AG04449 (cell line): ENCODE measurements at regions not wholly inside any gene's neighbourhood (a gene's known extent, or its start where the extent isn't known, plus 50 kb on each side); places are given as distances from the start of the nearest gene placed in this dataset.
"Not testable (repeated sequence)": the region's sequence is repeated elsewhere in the genome, so short reads cannot be mapped to it uniquely, and the experiment has no call there.

Experiments used
- CTCF ChIA-PET: fragments of 350-600 bp; formaldehyde crosslinking; extraction: SDS; loops from one replicate; lab custom pipeline; 2021; ENCODE audit warnings: antibody characterized with exemption; lab: Yijun Ruan, JAX
- POLR2A ChIA-PET: fragments of 400-600, 350-600 bp; formaldehyde crosslinking; extraction: SDS; loops from one replicate; lab custom pipeline; 2020; ENCODE audit warnings: antibody characterized with exemption, inconsistent platforms; lab: Yijun Ruan, JAX
- DNase-seq: peaks from one replicate; pipeline ENCODE4 v3.0.0-alpha.2; 2010; ENCODE audit warnings: low read depth, low spot score
- H3K4me3 ChIP-seq: 2 replicates; pipeline ENCODE4 v1.5.1; 2011; ENCODE audit warnings: low read depth, mild to moderate bottlenecking, control low read depth, low read length
- TF ChIP-seq, protein P1 (sequence below): IDR thresholded peaks from one replicate; pipeline ENCODE4 v1.5.1; 2011; ENCODE audit warnings: mild to moderate bottlenecking, moderate library complexity, low read length, control low read depth, inconsistent platforms; ENCODE audit not compliant: insufficient read depth; ENCODE audit errors: missing control alignments

DNA sequence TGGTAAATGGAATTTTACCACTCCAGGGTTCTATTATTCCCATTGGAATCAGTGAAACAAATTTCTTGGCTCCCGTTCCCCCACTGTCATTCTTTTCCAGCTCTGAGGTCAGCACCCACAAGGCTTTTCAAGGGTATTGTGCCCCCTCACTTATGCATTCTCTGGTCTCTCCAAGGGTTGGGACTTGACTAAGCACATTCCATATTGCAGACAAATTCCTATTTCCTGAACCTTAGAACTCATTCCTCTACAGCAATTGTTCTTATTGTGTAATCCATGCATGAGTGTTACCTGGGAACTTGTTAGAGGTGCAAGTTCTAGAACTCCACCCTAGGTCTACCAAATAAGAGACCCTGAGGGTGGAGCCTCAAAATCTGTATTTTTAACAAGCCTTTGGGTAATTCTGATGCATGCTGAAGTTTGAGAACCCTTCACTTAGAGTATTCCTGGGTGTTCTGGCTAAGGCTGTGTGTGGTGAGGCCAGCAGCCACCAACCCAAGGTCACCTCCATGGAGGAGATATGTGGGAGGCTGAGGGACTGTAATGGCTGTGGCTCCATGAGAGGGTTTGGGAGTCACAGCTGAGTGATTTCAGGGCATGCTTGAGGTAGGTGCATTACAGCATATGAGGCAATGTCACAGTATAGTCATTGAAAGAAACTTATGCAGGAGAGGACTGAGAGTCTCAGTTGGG lies 150.9 kb downstream of the TTC6 start:
- no peak for DNase-seq
- POLR2A ChIA-PET: no interaction called here
- no peak overlapping the region for H3K4me3 ChIP-seq
- TF ChIP-seq, protein P1, sequence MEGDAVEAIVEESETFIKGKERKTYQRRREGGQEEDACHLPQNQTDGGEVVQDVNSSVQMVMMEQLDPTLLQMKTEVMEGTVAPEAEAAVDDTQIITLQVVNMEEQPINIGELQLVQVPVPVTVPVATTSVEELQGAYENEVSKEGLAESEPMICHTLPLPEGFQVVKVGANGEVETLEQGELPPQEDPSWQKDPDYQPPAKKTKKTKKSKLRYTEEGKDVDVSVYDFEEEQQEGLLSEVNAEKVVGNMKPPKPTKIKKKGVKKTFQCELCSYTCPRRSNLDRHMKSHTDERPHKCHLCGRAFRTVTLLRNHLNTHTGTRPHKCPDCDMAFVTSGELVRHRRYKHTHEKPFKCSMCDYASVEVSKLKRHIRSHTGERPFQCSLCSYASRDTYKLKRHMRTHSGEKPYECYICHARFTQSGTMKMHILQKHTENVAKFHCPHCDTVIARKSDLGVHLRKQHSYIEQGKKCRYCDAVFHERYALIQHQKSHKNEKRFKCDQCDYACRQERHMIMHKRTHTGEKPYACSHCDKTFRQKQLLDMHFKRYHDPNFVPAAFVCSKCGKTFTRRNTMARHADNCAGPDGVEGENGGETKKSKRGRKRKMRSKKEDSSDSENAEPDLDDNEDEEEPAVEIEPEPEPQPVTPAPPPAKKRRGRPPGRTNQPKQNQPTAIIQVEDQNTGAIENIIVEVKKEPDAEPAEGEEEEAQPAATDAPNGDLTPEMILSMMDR: no peak
- CTCF ChIA-PET: no interaction called here

DNA sequence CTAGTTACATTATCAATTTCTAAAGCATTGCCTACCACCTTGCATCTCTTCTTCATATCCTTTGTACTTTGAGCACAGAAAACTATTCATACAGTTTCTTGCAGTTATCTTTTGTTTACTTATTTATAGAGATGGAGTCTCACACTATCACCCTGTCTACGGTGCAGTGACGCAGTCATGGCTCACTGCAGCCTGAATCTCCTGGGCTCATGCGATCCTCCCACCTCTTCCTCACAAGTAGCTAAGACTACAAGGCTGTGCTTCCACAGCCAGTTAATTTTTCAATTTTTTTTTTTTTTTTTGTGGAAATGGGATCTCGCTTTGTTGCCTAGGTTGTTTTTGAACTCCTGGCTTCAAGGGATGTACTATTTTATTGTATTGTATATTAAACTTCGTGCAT lies 158.0 kb downstream of the TTC6 start:
- DNase-seq: no peak
- ChIA-PET CTCF (no interaction called here), POLR2A (no interaction called here)
- TF ChIP-seq, protein P1: no peak
- no peak overlapping the region for H3K4me3 ChIP-seq

DNA sequence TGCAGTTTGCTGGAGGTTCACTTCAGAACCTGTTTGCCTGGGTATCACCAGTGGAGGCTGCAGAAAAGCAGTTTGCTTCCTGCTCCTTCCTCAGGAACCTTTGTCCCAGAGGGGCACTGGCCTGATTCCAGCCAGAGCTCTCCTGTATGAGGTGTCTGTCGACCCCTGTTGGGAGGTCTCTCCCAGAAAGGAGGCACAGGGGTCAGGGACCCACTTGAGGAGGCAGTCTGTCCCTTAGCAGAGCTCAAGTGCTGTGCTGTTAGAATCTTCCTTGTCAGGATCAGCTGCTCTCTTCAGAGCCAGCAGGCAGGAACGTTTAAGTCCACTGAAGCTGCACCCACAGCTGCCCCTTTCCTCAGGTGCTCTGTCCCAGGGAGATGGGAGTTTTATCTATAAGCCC lies 164.8 kb downstream of the TTC6 start:
- CTCF ChIA-PET, POLR2A ChIA-PET: not testable (repeated sequence)

DNA sequence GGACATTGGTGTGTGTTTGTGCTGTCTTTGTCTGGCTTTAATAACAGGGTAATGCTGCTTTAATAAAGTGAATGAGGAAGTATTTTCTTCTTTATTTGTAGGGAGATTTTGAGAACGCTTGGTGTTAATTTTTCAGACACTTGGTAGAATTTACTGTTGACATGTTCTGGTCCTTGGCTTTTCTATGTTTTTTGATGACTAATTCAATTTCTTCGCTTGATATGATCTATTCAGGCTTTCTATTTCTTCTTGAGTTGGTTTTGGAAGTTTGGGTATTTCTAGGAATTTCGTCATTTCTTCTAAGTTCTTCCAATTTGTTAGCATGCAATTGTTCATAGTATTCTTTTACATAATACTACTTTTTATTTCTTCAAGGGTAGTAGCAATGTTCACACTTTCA lies 167.8 kb downstream of the TTC6 start:
- no peak for DNase-seq
- CTCF ChIA-PET: no interaction called here
- POLR2A ChIA-PET: no interaction called here
- TF ChIP-seq, protein P1: no peak
- no peak overlapping the region for H3K4me3 ChIP-seq

More for the DNA sequence above, 164.8 kb downstream of the TTC6 start:
- not testable (repeated sequence) for DNase-seq, H3K4me3 ChIP-seq

DNA sequence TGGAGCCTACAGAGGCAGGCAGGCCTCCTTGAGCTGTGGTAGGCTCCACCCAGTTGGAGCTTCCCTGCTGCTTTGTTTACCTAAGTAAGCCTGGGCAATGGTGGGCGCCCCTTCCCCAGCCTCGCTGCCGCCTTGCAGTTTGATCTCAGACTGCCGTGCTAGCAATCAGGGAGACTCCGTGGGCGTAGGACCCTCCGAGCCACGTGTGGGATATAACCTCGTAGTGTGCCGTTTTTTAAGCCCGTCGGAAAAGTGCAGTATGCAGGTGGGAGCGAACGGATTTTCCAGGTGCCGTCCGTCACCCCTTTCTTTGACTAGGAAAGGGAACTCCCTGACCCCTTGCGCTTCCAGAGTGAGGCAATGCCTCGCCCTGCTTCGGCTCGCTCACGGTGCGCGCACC lies 176.9 kb downstream of the TTC6 start:
- POLR2A ChIA-PET: not testable (repeated sequence)

DNA sequence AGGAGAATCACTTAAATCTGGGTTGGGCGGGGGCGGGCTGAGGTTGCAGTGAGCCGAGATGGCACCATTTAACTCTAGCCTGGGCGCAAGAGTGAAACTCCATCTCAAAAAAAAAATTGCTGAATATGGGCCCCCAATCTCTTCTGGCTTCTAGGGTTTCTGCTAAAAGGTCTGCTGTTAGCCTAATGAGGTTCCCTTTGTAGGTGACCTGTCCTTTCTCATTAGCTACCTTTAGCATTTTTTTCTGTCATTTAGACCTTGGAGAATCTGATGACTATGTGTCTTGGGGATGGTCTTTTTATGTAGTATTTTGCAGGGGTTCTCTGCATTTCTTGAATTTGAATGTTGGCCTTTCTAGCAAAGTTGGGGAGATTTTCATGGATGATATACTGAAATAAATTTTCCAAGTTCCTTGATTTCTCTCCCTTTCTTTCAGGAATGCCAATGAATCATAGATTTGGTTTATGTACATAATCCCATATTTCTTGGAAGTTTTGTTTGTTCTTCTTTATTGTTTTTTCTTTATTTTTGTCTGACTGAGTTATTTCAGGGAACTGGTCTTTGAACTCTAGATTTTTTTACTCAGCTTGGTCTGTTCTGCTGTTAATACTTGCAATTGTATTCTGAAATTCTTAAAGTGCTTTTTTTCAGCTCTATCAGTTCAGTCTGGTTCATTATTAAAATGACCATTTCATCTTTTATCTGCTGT lies 181.5 kb downstream of the TTC6 start:
- POLR2A ChIA-PET: no interaction called here
- DNase-seq: no peak
- H3K4me3 ChIP-seq: no peak overlapping the region
- CTCF ChIA-PET: interaction anchor here (1.0 kb wide), 1 partner anchor 16 kb away, joined by 3 read pairs; no protein-coding TSS in a partner anchor
- TF ChIP-seq, protein P1: no peak

More for the DNA sequence above, 176.9 kb downstream of the TTC6 start:
- CTCF ChIA-PET, H3K4me3 ChIP-seq, DNase-seq: not testable (repeated sequence)

DNA sequence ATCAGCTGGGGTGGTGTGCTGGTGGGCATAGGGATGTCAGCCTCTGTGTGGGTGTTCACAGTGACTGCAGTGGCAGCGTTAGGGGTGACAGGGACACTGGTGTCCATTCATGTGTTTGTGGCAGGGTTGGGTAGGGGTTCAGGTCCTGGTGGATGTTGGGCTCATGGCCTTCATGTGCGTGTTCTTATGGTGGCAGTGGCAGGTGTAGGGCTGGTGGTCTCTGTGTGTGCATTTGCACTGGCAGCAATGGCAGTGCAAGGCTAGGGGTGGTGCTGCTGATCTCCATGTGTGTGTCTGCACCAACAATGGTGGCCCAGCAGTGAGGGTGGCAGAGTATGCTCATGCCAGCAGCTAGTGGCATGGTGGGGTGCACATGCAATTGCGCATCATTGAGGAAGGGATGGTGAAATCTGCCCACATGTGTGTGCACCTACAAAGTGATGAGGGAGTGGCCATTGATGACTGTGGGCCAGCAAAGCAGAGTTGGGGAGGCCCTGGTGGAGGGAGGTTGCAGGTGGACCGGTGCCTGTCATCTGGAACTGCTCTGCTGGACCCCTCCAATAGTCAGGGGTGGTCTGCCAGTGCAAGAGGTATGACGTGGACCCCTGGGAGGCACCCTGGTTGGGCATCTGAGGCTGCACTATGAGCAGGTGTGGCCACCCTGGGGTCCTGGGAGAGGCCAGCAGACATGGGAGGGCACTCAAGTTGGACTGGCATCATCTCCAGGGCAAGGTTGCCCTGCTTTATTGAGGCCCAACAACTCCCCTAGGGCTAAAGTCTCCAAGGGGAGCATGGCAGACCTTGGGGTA lies 182.9 kb downstream of the TTC6 start:
- ChIA-PET POLR2A (no interaction called here), CTCF (no interaction called here)
- DNase-seq: no peak
- H3K4me3 ChIP-seq: no peak overlapping the region
- TF ChIP-seq, protein P1: no peak
